ENCODE measurements at regions not wholly inside any gene's neighbourhood (a gene's known extent, or its start where the extent isn't known, plus 50 kb on each side); places are given as distances from the start of the nearest gene placed in this dataset.

DNA sequence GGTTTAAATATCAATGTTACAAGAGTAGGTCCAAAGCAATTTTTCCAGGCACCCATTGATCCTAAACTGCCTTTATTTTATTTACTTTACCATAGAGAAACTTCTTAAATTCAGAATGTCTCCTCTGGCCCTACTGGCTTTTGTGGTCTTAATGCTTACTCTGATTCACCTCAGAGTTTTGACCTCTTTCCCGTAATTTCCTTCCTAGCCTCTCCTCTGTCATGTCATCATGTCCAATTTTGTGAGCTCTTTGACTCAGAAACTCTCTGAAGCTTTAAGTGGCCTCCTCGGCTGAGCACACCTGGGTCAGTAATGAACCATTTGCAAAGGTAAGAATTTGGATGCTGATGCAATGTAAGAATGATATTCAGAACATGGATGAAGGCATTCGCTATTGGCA lies 303.8 kb upstream of the CDH18 start:
- ATAC-seq, result no peak
- TF ChIP-seq ESRRG (CRISPR knock-in tag; IDR thresholded peaks at IDR 0.05), result no peak
- no peak for TF ChIP-seq GLIS3 (CRISPR knock-in tag; IDR thresholded peaks at IDR 0.05)
- TF ChIP-seq CSDC2 (CRISPR knock-in tag; IDR thresholded peaks at IDR 0.05), result no peak
- no peak for TF ChIP-seq ARNTL (CRISPR knock-in tag; IDR thresholded peaks at IDR 0.05; ENCODE audit: borderline replicate concordance, low read depth)
- TF ChIP-seq SNAI2 (CRISPR knock-in tag; IDR thresholded peaks at IDR 0.05), result no peak
- no peak for TF ChIP-seq TOX (CRISPR knock-in tag; IDR thresholded peaks at IDR 0.05; ENCODE audit: borderline replicate concordance)

GRCh38 chr5:20287640-20288039 lies 299.6 kb upstream of the CDH18 start:
- TF ChIP-seq, protein P1, sequence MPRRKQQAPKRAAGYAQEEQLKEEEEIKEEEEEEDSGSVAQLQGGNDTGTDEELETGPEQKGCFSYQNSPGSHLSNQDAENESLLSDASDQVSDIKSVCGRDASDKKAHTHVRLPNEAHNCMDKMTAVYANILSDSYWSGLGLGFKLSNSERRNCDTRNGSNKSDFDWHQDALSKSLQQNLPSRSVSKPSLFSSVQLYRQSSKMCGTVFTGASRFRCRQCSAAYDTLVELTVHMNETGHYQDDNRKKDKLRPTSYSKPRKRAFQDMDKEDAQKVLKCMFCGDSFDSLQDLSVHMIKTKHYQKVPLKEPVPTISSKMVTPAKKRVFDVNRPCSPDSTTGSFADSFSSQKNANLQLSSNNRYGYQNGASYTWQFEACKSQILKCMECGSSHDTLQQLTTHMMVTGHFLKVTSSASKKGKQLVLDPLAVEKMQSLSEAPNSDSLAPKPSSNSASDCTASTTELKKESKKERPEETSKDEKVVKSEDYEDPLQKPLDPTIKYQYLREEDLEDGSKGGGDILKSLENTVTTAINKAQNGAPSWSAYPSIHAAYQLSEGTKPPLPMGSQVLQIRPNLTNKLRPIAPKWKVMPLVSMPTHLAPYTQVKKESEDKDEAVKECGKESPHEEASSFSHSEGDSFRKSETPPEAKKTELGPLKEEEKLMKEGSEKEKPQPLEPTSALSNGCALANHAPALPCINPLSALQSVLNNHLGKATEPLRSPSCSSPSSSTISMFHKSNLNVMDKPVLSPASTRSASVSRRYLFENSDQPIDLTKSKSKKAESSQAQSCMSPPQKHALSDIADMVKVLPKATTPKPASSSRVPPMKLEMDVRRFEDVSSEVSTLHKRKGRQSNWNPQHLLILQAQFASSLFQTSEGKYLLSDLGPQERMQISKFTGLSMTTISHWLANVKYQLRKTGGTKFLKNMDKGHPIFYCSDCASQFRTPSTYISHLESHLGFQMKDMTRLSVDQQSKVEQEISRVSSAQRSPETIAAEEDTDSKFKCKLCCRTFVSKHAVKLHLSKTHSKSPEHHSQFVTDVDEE (CRISPR knock-in tag; IDR thresholded peaks at IDR 0.05), result no peak
- ATAC-seq, result no peak

DNA sequence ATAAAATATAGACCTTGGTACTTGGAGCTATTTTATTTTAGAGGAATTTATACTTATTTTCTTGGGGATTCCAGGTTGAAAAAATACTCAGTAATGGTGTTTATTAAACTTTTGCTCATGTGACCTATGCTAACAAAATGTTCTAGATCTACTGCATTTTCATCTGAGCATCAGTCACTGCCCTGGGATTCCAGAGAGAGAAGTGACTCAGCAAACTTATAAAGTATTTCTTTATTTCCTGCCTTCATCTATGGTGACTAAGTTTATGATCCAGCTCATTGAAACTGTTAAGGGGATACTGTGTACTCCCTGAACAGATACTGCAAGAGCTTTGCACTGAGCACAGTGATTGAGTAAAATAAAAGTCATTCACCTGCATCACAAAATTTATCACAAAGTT lies 298.5 kb upstream of the CDH18 start:
- ATAC-seq, result peak; percentile 79
- TF ChIP-seq PPARA (CRISPR knock-in tag; IDR thresholded peaks at IDR 0.05; ENCODE audit: borderline replicate concordance) (no peak), ESRRG (CRISPR knock-in tag; IDR thresholded peaks at IDR 0.05) (no peak), TCF4 (CRISPR knock-in tag; IDR thresholded peaks at IDR 0.05; ENCODE audit: borderline replicate concordance) (no peak)
- TF ChIP-seq, protein P2, sequence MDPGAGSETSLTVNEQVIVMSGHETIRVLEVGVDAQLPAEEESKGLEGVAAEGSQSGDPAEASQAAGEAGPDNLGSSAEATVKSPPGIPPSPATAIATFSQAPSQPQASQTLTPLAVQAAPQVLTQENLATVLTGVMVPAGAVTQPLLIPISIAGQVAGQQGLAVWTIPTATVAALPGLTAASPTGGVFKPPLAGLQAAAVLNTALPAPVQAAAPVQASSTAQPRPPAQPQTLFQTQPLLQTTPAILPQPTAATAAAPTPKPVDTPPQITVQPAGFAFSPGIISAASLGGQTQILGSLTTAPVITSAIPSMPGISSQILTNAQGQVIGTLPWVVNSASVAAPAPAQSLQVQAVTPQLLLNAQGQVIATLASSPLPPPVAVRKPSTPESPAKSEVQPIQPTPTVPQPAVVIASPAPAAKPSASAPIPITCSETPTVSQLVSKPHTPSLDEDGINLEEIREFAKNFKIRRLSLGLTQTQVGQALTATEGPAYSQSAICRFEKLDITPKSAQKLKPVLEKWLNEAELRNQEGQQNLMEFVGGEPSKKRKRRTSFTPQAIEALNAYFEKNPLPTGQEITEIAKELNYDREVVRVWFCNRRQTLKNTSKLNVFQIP (CRISPR knock-in tag; IDR thresholded peaks at IDR 0.05; ENCODE audit: borderline replicate concordance, low read depth), result no peak

DNA sequence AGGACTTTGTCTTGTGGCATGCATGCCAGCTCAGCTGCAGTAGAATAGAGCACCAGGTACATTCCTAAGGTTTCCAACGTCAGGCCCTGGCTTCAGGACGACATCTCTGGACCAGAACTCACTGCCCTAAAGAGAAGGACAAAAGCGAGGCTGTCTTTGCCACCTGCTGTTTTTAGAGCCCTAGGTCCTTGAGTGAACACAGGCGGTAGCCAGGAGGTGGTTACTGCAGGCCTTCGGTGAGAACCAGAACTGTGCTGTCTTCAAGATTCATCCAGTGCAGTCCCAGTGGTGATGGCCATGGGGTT lies 288.9 kb upstream of the CDH18 start:
- ATAC-seq, result no peak
- TF ChIP-seq ARNTL (CRISPR knock-in tag; IDR thresholded peaks at IDR 0.05; ENCODE audit: borderline replicate concordance, low read depth) (no peak), TCF4 (CRISPR knock-in tag; IDR thresholded peaks at IDR 0.05; ENCODE audit: borderline replicate concordance) (no peak)

DNA sequence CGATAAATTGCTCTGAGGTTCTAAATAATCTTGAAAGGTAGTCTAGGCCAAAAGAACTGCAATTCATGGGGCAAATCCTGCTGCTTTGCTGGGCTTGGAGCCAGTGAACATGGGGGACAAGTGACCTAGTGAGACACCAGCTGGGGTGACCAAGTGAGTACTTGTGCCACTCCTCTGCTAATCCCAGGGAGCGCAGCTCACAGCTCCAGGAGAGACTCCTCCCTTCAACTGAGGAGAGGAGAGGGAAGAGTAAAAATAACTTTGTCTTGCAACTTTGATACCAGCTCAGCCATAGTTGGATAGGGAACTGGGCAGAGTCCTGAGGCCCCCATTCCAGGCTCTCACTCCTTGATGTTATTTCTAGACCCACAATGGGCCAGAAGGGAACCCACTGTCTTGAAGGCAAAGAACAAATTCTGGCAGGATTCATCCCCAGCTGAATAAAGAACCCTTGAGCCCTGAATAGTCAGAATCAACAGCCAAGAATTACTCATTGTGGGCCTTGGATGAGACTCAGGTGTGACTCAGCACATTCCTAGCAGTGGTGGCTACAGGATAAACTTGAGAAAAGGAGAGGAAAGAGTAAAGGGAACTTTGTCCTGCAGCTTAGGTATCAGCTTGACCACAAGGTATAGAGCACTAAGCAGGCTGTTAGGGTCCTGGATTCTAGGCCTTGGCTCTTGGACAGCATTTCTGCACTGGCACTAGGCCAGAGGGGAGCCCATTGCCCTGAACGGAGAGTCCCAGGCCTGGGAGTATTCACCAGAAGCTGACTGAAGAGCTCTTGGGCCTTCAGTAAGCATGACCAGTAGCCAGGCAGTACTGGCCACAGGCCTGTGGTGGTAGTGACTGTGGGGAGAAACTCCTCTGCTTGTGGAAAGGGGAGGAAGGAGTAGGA lies 288.3 kb upstream of the CDH18 start:
- TF ChIP-seq ZNF70 (CRISPR knock-in tag; IDR thresholded peaks at IDR 0.05), result no peak
- TF ChIP-seq, protein P1 (CRISPR knock-in tag; IDR thresholded peaks at IDR 0.05), result no peak
- TF ChIP-seq CSRNP3 (CRISPR knock-in tag; IDR thresholded peaks at IDR 0.05), result no peak
- no peak for TF ChIP-seq ZFP3 (CRISPR knock-in tag; IDR thresholded peaks at IDR 0.05)
- TF ChIP-seq ESRRG (CRISPR knock-in tag; IDR thresholded peaks at IDR 0.05), result no peak
- TF ChIP-seq, protein P2 (CRISPR knock-in tag; IDR thresholded peaks at IDR 0.05; ENCODE audit: borderline replicate concordance, low read depth), result no peak
- TF ChIP-seq ZNF565 (CRISPR knock-in tag; conservative IDR thresholded peaks at IDR 0.05; ENCODE audit: low read depth), result no peak
- no peak for TF ChIP-seq OSR1 (CRISPR knock-in tag; IDR thresholded peaks at IDR 0.05)
- TF ChIP-seq, protein P3, sequence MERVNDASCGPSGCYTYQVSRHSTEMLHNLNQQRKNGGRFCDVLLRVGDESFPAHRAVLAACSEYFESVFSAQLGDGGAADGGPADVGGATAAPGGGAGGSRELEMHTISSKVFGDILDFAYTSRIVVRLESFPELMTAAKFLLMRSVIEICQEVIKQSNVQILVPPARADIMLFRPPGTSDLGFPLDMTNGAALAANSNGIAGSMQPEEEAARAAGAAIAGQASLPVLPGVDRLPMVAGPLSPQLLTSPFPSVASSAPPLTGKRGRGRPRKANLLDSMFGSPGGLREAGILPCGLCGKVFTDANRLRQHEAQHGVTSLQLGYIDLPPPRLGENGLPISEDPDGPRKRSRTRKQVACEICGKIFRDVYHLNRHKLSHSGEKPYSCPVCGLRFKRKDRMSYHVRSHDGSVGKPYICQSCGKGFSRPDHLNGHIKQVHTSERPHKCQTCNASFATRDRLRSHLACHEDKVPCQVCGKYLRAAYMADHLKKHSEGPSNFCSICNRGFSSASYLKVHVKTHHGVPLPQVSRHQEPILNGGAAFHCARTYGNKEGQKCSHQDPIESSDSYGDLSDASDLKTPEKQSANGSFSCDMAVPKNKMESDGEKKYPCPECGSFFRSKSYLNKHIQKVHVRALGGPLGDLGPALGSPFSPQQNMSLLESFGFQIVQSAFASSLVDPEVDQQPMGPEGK (CRISPR knock-in tag; IDR thresholded peaks at IDR 0.05; ENCODE audit: borderline replicate concordance), result no peak
- no peak for TF ChIP-seq CSDC2 (CRISPR knock-in tag; IDR thresholded peaks at IDR 0.05)
- TF ChIP-seq CREB5 (CRISPR knock-in tag; IDR thresholded peaks at IDR 0.05; ENCODE audit: low read depth), result no peak
- ATAC-seq, result peak; percentile 79

Data from SK-N-SH treated with all-trans-retinoic acid at 6 μM for 48 hours (cell line).